PC-9 (cell line): ENCODE measurements at regions not wholly inside any gene's neighbourhood (a gene's known extent, or its start where the extent isn't known, plus 50 kb on each side); places are given as distances from the start of the nearest gene placed in this dataset.

ENCODE experiments used
- EZH2 ChIP-seq: fragments of 200-600 bp; sonication (generic); IDR thresholded peaks from 2 replicates; pipeline ENCODE4 v1.8.0; 2017; ENCODE audit warnings: antibody characterized with exemption, low read depth
- TF ChIP-seq, protein P1 (sequence below): fragments of 200-600 bp; sonication (generic); conservative IDR thresholded peaks from 2 replicates; pipeline ENCODE4 v1.6.1; 2017; ENCODE audit warnings: mixed run types, antibody characterized with exemption, mild to moderate bottlenecking, moderate library complexity

DNA sequence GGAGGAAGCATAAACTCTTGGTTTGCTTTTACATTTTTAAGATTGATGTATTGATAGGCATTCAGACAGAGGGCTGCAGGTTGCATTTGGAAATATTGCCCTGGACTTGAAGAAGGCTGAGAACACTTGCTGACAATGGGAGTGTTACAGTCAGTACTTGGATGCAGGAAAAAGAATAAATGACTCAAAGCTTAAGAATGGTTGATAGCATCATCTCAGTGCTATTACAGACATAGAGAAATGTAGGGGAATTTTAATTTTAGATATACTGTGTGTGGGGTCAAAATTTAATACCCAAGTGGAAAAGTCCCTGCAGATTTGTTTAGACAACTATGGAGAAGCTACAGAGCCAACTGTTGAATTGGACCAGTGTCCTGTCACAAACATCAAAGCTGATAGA lies 101.1 kb downstream of the ISL1 start:
- TF ChIP-seq, protein P1, sequence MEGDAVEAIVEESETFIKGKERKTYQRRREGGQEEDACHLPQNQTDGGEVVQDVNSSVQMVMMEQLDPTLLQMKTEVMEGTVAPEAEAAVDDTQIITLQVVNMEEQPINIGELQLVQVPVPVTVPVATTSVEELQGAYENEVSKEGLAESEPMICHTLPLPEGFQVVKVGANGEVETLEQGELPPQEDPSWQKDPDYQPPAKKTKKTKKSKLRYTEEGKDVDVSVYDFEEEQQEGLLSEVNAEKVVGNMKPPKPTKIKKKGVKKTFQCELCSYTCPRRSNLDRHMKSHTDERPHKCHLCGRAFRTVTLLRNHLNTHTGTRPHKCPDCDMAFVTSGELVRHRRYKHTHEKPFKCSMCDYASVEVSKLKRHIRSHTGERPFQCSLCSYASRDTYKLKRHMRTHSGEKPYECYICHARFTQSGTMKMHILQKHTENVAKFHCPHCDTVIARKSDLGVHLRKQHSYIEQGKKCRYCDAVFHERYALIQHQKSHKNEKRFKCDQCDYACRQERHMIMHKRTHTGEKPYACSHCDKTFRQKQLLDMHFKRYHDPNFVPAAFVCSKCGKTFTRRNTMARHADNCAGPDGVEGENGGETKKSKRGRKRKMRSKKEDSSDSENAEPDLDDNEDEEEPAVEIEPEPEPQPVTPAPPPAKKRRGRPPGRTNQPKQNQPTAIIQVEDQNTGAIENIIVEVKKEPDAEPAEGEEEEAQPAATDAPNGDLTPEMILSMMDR = no peak
- TF ChIP-seq EZH2 = no peak
